NCI-H2227 treated with DMSO at 0.1 percent for 48 hours (cell line): ENCODE measurements at regions not wholly inside any gene's neighbourhood (a gene's known extent, or its start where the extent isn't known, plus 50 kb on each side); places are given as distances from the start of the nearest gene placed in this dataset.
"Not testable (repeated sequence)": the region's sequence is repeated elsewhere in the genome, so short reads cannot be mapped to it uniquely, and the experiment has no call there.

ENCODE experiments used
- DNase-seq: peaks from one replicate; lab custom pipeline; 2025; lab: John Stamatoyannopoulos, UW

DNA sequence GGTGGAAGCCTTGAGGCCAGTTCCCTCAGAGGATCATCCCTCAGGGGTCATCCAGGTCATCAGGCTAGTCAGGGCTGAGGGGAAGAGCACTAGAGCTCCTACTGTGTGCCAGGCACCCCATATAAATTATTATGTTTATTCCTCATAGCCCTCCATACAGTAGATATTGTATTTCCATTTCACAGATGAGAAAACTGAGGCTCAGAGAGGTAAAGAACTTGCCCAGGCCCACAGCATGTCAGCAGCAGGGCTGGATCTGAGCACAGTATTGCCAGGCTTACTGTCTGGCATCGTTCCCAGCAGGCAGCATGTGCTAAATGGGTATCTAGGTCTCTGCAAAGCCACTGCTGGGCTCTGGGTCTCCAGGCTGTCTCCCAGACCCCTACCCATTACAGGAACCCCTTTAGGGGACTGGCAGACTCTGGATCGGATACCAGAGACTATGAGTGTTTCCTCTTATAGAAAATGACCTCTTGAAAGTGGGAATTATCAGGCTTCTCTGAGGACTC is 153.3 kb downstream of the PTPRU start:
- DNase-seq: no peak

DNA sequence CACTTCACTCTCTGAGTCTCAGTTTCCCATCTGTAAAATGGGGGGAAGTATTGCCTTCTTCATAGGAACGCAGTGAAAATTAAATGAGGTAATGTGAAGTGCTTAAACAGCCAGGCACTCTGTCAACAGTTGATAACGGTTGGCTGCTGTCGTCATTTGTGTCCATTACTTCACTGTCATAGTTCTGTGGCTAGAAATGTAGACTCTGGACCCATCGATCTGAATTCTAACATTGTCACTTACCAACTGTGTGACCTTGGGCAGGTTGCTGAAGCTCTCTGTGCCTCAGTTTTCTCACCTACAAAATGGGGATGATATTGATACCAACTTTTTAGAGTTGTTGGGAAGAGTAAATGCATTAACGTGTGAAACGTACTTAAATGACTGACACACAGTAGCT is 152.6 kb downstream of the PTPRU start:
- no peak for DNase-seq

DNA sequence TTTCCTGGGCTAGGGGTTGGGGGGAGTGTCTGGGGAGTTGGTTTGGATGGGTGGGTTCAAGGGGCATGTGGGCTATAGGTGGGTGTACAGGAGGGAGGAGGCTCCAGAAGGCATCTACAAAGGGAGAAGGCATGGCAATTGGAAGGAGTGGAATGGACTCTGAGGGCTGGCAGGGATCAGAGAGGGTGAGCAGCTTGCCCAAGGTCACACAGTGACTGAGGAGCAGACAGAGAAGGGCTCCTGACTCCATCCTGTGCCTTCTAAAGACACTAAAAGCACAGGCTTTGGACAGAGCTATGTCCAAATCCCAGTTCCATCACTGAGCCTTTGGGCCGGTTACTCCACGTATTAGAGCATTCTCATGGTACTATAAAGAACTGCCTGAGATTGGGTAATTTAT is 151.8 kb downstream of the PTPRU start:
- DNase-seq: no peak

DNA sequence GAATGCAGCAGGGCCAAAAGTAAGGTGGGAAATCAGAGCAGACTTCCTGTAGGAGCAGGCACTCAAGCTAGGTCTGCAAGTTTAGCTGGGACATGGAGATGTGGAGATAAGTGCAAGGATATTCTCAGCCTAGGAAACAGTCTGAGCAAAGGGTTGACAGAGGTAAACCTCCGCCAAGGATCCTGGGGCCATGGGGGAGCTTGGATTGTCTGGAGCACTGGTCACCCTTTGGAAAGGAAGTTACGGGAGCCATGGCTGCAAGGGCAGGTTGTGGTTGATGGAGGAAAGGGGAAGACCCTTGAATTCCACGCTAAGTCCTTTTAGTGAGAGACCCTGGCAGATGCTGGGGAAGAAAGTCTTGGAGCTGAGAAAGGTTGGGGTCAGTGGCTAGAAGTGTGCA is 150.9 kb downstream of the PTPRU start:
- DNase-seq: no peak

DNA sequence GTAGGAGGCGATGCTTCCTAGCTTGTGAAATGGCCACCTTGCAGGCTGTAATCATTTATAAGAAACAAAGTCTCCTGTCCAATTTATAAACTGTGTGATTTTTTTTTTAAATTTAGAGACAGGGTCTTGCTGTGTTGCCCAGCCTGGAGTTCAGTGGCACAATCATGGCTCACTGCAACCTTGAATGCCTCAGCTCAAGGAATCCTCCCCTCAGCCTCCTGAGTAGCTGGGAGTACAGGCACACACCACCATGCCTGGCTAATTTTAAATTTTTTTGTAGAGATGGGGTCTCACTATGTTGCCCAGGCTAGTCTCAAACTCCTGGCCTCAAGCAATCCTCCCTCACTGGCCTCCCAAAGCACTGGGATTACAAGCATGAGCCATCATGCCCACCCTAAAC is 150.1 kb downstream of the PTPRU start:
- not testable (repeated sequence) for DNase-seq

DNA sequence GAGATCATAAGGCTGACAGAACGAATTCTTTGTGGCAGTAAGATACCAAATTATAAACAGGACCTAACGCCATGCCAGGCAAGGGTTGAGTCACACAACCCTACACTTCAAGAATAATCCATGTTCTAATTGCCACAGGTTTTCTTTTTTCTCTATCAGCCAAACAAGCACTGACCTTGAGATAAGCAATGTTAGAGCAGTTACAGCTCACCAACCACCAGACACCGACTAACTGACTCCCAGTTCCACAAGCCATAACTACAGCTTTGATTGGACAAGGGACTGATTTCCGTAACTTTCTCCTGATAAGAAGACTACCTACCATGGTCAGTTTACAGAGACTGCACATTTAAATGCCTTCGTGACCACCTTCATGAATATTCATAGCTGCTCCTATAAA is 149.6 kb downstream of the PTPRU start:
- no peak for DNase-seq

DNA sequence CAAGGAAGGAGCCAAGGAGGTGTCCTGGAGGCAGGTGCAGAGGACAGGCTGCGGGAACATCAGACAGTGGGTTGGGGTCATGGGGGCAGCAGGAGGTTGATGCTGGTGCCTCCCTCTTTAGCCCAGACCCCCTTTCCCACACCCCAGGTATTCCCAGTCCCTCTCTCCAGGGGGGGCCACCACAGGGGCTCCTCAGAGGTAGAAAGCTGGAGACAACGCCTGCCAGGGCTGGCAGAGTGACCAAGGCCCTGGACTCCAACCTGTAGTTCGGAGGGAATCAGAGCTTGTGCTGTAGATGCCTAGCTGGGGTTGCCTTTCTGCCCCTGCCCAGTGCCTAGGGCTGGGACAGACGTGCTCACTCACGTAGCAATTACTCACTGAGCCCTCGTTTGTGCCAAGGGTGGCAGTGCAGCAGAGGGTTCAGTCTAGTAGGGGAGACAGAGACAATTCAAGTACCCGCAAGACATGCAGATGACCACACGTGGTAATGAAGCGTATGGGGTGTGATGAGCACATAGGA is 148.2 kb downstream of the PTPRU start:
- no peak for DNase-seq

DNA sequence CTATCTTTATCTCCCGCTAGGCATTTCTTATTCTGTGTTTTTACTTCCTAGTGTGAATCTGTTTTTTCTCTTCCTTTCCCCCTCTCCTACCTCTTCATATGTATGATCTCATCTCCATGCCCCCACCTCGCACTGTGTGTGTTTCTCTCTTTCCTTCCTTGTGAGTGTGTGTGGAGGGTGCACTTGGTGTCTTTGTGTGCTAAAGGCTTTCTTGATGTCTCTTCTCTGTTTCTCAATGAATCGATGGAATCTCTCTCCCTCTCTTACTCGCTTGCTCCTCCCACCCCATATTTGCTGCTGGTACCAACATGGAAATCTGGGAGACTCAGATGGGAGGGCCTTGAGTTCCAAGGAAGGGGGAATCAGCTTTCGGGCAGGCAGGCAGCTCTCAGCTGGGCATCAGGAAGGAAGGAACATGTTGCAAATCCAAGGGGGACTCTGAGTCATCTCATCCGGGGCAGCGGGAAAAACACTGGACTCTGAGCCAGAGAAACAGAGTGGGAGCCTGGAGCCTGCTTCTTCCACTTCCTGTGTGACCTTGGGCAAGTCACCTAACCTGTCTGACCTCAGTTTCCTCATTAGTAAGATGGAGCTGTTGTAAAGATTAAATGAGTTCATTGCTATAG is 147.5 kb downstream of the PTPRU start:
- peak; percentile 61 for DNase-seq

DNA sequence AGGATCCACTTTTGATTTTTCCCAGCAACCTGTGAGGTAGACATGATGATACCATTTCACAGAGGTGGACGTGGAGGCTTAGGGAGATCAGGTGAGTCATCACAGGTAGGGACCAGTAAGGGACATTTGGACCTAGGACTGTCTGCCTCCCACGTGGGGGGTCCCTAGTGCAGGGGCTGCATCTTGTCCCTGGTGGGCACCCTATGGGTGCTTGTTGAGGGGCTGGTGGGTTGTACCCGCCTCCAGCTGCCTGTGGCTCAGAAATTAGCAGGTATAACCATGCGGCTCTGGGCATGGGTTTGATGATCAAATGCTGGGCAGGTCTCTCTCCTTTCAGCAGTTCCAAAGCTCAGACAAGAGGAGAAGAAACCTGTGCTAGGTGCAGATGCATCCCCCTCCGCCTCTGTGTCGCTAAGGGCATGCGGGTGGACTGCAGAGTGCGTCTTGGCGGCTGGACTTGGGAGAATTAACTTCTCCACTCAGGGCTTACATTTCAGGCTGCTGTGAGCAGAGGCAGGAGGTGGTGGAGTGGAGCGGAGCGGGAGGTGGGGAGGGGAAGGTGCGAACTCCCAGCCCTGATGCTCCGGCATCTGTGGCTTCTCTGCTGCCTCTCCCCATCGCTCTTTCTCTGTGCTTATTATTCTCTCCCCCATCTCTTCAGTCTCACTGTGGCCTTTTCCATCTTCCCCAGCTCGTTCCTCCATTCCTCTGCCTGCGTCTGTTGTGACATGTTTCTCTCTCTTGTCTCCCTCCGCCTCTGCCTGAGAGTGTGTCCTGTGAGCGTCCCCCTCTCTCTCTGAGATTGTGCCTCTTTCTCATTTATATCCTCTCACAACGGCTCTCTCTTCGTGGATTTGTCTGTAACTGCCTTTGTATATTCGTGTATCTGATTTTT is 146.8 kb downstream of the PTPRU start:
- peak; percentile 40 for DNase-seq

DNA sequence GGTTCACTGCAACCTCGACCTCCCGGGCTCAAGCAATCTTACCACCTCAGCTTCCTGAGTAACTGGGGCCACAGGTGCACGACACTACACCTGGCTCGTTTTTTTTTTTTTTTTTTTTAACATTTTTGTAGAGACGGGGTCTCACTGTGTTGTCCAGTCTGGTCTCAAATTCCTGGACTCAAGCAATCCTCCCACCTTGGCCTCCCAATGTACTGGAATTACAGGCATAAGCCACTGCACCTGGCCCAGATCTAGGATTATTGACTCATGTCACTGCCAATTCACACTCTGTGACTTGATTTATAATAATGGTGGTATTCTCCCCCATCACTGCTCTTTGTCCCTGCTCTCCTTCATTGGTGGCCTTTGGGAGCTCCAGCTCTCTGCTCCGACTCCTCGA is 145.1 kb downstream of the PTPRU start:
- DNase-seq: no peak

DNA sequence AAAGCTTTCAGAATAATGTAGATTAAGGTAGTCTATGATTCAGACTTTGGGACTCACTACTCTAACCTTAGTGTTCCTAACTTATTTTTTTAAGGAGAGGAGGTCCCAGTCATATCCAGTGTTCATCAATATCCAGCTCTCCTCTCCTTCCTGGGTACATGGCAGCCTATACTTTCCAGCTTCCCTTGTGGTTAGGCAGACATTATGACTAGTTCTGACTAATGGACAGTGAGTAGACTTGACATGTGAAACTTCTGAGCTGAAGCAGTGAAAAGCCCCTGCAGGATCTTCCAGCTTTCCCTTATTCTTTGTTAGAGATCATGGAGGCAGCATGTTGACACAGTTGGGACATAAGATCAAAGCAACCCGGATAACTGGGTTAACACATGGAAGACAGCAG is 144.2 kb downstream of the PTPRU start:
- DNase-seq: no peak

DNA sequence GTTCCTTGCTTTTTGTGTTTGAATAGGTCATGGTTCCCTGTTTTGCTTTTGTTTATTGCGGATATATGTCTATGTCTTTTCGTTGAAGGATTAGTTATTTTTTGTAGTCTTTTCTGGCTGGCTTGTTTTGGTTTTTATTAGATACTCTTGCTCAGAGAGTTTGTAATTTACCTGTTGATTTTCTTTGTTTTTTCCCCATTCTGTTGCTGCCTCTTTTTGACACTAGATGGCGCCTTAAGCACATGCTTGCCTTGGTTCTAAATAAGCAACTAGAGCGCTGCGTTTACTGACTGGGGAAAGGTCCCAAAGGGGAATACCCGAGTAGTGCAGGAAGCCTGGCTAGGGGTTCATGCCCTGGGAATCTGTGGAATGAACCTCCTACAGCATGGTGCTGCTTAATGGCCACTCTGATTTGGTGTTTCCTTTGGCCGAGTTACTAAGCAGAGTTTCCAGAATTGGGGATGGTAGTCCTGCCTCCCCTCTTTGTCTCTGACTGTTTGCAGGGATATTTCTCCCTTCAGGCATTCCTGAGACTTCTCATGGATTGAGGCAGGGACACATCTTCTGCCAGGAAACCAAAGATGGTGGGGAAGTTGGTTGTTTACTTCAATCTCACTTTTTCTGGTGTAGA is 143.2 kb downstream of the PTPRU start:
- no peak for DNase-seq
